B cell (primary cell): ENCODE measurements at regions not wholly inside any gene's neighbourhood (a gene's known extent, or its start where the extent isn't known, plus 50 kb on each side); places are given as distances from the start of the nearest gene placed in this dataset.
"Not testable (repeated sequence)": the region's sequence is repeated elsewhere in the genome, so short reads cannot be mapped to it uniquely, and the experiment has no call there.

Source experiments
- ATAC-seq: fragments of 200-7000 bp; cut with Tn5 transposase; one replicate; pipeline ENCODE4 v1.10.0; 2021; ENCODE audit warnings: low read depth, mild to moderate bottlenecking, moderate number of reproducible peaks, moderate library complexity
- CTCF ChIA-PET: fragments of 350-600 bp; sonication (Branson Sonifier 250); formaldehyde crosslinking; loops from one replicate; lab custom pipeline; 2021; ENCODE audit warnings: antibody characterized with exemption, inconsistent platforms; lab: Charles Lee
- POLR2A ChIA-PET: fragments of 350-600 bp; sonication (Branson Sonifier 250); formaldehyde crosslinking; loops from one replicate; lab custom pipeline; 2021; ENCODE audit warnings: antibody characterized with exemption; lab: Charles Lee
- DNase-seq: peaks from one replicate; pipeline ENCODE4 v3.0.0; 2013
- H2AFZ ChIP-seq: 2 replicates; pipeline ENCODE4 v1.6.1; 2012; ENCODE audit warnings: mild to moderate bottlenecking, low read depth, low read length; ENCODE audit not compliant: insufficient read depth, poor library complexity, severe bottlenecking
- H3K27ac ChIP-seq, 2 donors: 1 replicate in 1 of 2; 2 replicates in 1 of 2; pipeline ENCODE4 v1.5.1; 2012 to 2013; ENCODE audit warnings: low read length in 2 of 2, mild to moderate bottlenecking in 2 of 2, moderate library complexity in 1 of 2
- H3K27me3 ChIP-seq, 4 experiments: fragments of 200-600 bp in 1 of 4; sonication (generic) in 1 of 4; replicated peaks in 1 of 4; 1 replicate in 2 of 4; 2 replicates in 2 of 4; pipeline versions ENCODE4 v1.6.1 to v1.7.0; 2013 to 2016; ENCODE audit warnings: low read length in 3 of 4, mild to moderate bottlenecking in 2 of 4, mixed read lengths in 1 of 4, moderate library complexity in 1 of 4; ENCODE audit not compliant: insufficient read depth in 4 of 4, control insufficient read depth in 3 of 4; ENCODE audit errors: control extremely low read depth in 1 of 4
- H3K36me3 ChIP-seq, 2 experiments: replicated peaks in 1 of 2; 1 replicate in 1 of 2; 2 replicates in 1 of 2; pipeline versions ENCODE4 v1.6.1 to v1.7.1; 2013; ENCODE audit warnings: low read length in 1 of 2; ENCODE audit not compliant: insufficient read depth in 2 of 2, control insufficient read depth in 1 of 2; ENCODE audit errors: control extremely low read depth in 1 of 2, extremely low read depth in 1 of 2
- H3K4me1 ChIP-seq, 2 donors: fragments of 200-600 bp in 1 of 2; sonication (generic) in 1 of 2; 1 replicate in 1 of 2; 2 replicates in 1 of 2; pipeline versions ENCODE4 v1.5.1 to v1.6.1; 2013 to 2017; ENCODE audit warnings: low read length in 2 of 2; ENCODE audit not compliant: control insufficient read depth in 2 of 2, insufficient read depth in 2 of 2
- H3K4me2 ChIP-seq: replicated peaks from 2 replicates; pipeline ENCODE3; 2012; ENCODE audit warnings: mild to moderate bottlenecking, low read depth, low read length; ENCODE audit not compliant: poor library complexity, severe bottlenecking
- H3K4me3 ChIP-seq, 5 experiments: fragments of 200-600 bp in 1 of 5; sonication (generic) in 1 of 5; 1 replicate in 3 of 5; 2 replicates in 2 of 5; pipeline versions ENCODE4 v1.5.1 to v1.7.0; 2011 to 2016; ENCODE audit warnings: low read length in 4 of 5, mild to moderate bottlenecking in 4 of 5, low read depth in 2 of 5, control low read depth in 1 of 5, moderate library complexity in 1 of 5; ENCODE audit not compliant: insufficient read depth in 1 of 5; ENCODE audit errors: control extremely low read depth in 1 of 5, extremely low read depth in 1 of 5
- H3K79me2 ChIP-seq: fragments of 200-600 bp; sonication (generic); one replicate; pipeline ENCODE4 v1.6.0; 2016; ENCODE audit warnings: low read length; ENCODE audit not compliant: control insufficient read depth, insufficient read depth
- H3K9ac ChIP-seq: fragments of 200-600 bp; sonication (generic); 2 replicates; pipeline ENCODE4 v1.6.1; 2017; ENCODE audit warnings: mild to moderate bottlenecking, low read length, moderate library complexity
- H3K9me3 ChIP-seq, 3 donors: one replicate each; pipeline versions ENCODE4 v1.6.1 to v1.7.1; 2013; ENCODE audit warnings: low read length in 2 of 3; ENCODE audit not compliant: control insufficient read depth in 2 of 3, insufficient read depth in 1 of 3; ENCODE audit errors: control extremely low read depth in 1 of 3
- H4K20me1 ChIP-seq: 2 replicates; pipeline ENCODE4 v1.6.0; 2012; ENCODE audit warnings: mild to moderate bottlenecking, low read length; ENCODE audit not compliant: insufficient read depth, control insufficient read depth, poor library complexity, severe bottlenecking
- H3K27ac Mint-ChIP-seq: one replicate; pipeline ENCODE4 v1.8.0; 2021; ENCODE audit warnings: mixed read lengths
- H3K27me3 Mint-ChIP-seq: one replicate; pipeline ENCODE4 v1.8.0; 2021; ENCODE audit warnings: mixed read lengths
- H3K4me1 Mint-ChIP-seq: one replicate; pipeline ENCODE4 v1.8.0; 2021; ENCODE audit warnings: mixed read lengths
- H3K4me3 Mint-ChIP-seq: one replicate; pipeline ENCODE4 v1.8.0; 2021; ENCODE audit warnings: mixed read lengths
- H3K9me3 Mint-ChIP-seq: one replicate; pipeline ENCODE4 v1.8.0; 2022; ENCODE audit warnings: mixed read lengths; ENCODE audit not compliant: insufficient read depth
- CTCF ChIP-seq: fragments of 200-600 bp; IDR thresholded peaks from one replicate; pipeline ENCODE4 v1.8.0; 2022; ENCODE audit warnings: antibody characterized with exemption, mild to moderate bottlenecking
- EZH2 ChIP-seq: IDR thresholded peaks from 2 replicates; pipeline ENCODE4 v1.6.1; 2012; ENCODE audit warnings: borderline replicate concordance, low read depth, mild to moderate bottlenecking, moderate library complexity, low read length; ENCODE audit not compliant: insufficient read depth, poor library complexity, severe bottlenecking
- WGBS: methylation state at CpG from one replicate; pipeline ENCODE4 v1.1.5; 2013; ENCODE audit warnings: missing lambda C conversion rate; ENCODE audit not compliant: insufficient coverage; 5-methylcytosine and 5-hydroxymethylcytosine counted together
- intact Hi-C: fragments of 100-400 bp; cut with micrococcal nuclease; formaldehyde crosslinking; loops from one replicate; pipeline ENCODE4 v1.10.0; 2022

GRCh38 chr6:50565004-50565403 lies 148.3 kb upstream of the TFAP2D start:
- POLR2A ChIA-PET, result no interaction called here
- no CpG with 5 or more reads among the region's 1 CpG for WGBS
- Histone ChIP-seq H3K27me3 (no peaks in the 10 kb centered on the region), H3K4me3 (no peak overlapping the region), H3K36me3 (no peaks in the 10 kb centered on the region), H3K9ac (no peak overlapping the region), H3K79me2 (no peaks in the 10 kb centered on the region), H2AFZ (no peak overlapping the region), H3K9me3 (peaks cover 0 to 4% (median 0%) of the 10 kb centered on the region in 3 donors), H3K4me2 (no peak overlapping the region), H3K4me1 (no peaks in the 10 kb centered on the region), H3K27ac (no peak overlapping the region), H4K20me1 (no peaks in the 10 kb centered on the region)
- no peak for TF ChIP-seq CTCF
- no peak for TF ChIP-seq EZH2
- ATAC-seq (no peak), DNase-seq (no peak)
- Mint-ChIP-seq H3K27ac (no peak overlapping the region), H3K4me3 (no peak overlapping the region), H3K4me1 (no peaks in the 10 kb centered on the region), H3K27me3 (no peaks in the 10 kb centered on the region), H3K9me3 (no peaks in the 10 kb centered on the region)
- CTCF ChIA-PET, result no interaction called here
- intact Hi-C loops, result no loop called here

GRCh38 chr6:50571230-50571629 lies 142.1 kb upstream of the TFAP2D start:
- H3K4me3 ChIP-seq, H3K9ac ChIP-seq, DNase-seq, H3K27me3 Mint-ChIP-seq, CTCF ChIA-PET, H3K36me3 ChIP-seq, H2AFZ ChIP-seq, H3K4me3 Mint-ChIP-seq, H4K20me1 ChIP-seq, H3K27me3 ChIP-seq, POLR2A ChIA-PET, H3K27ac Mint-ChIP-seq, ATAC-seq, intact Hi-C loops, H3K4me1 ChIP-seq, H3K9me3 Mint-ChIP-seq, H3K9me3 ChIP-seq, H3K79me2 ChIP-seq, H3K4me2 ChIP-seq, H3K27ac ChIP-seq, H3K4me1 Mint-ChIP-seq: not testable (repeated sequence)
- WGBS, result no CpG with 5 or more reads among the region's 2 CpGs
